IMR-90 (cell line): ENCODE measurements at regions not wholly inside any gene's neighbourhood (a gene's known extent, or its start where the extent isn't known, plus 50 kb on each side); places are given as distances from the start of the nearest gene placed in this dataset.

ENCODE experiments used
- BHLHE40 ChIP-seq: fragments of 150-350 bp; IDR thresholded peaks from 2 replicates; pipeline ENCODE4 v1.6.1; 2016; ENCODE audit warnings: mild to moderate bottlenecking, low read depth, low read length
- CTCF ChIP-seq: conservative IDR thresholded peaks from 2 replicates; pipeline ENCODE4 v1.5.1; 2012; ENCODE audit warnings: mild to moderate bottlenecking, low read depth, low read length, improper control_type of control experiment
- FOS ChIP-seq: fragments of 150-350 bp; IDR thresholded peaks from 2 replicates; pipeline ENCODE4 v1.6.1; 2016; ENCODE audit warnings: low read depth, low read length
- POLR2A ChIP-seq: IDR thresholded peaks from 2 replicates; pipeline ENCODE4 v1.6.1; 2012; ENCODE audit warnings: mild to moderate bottlenecking, low read depth, low read length
- RAD21 ChIP-seq: IDR thresholded peaks from 2 replicates; pipeline ENCODE4 v1.6.1; 2012; ENCODE audit warnings: low read length, improper control_type of control experiment
- RFX5 ChIP-seq: IDR thresholded peaks from 2 replicates; pipeline ENCODE4 v1.8.0; 2012; ENCODE audit warnings: low read depth, mild to moderate bottlenecking, low read length, moderate library complexity
- TF ChIP-seq, protein P1 (sequence below): fragments of 150-350 bp; IDR thresholded peaks from 2 replicates; pipeline ENCODE4 v1.6.1; 2016; ENCODE audit warnings: low read depth, mild to moderate bottlenecking, low read length, moderate library complexity, borderline replicate concordance

DNA sequence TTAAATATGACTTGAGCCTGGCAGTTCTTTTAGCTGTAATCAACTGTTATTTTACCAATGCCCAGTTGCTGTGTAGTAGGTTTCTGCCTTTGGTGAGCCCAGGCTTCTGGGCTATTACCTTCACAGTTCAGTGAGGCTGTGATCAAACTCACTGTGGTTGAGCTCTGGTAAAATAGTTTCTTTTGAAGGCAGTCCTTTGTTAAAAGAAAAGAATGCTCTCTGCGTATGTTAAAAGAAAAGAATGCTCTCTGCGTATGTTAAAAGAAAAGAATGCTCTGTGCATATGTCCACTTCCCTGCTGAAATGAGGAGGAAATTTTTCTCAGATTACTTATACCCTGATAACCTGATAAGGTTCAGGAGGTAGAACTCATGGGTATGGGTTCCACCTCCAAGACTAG is 244.3 kb downstream of the RNF144A start:
- TF ChIP-seq, protein P1, sequence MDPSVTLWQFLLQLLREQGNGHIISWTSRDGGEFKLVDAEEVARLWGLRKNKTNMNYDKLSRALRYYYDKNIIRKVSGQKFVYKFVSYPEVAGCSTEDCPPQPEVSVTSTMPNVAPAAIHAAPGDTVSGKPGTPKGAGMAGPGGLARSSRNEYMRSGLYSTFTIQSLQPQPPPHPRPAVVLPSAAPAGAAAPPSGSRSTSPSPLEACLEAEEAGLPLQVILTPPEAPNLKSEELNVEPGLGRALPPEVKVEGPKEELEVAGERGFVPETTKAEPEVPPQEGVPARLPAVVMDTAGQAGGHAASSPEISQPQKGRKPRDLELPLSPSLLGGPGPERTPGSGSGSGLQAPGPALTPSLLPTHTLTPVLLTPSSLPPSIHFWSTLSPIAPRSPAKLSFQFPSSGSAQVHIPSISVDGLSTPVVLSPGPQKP = no peak
- TF ChIP-seq BHLHE40 = no peak
- TF ChIP-seq RFX5 = no peak
- TF ChIP-seq POLR2A = no peak
- TF ChIP-seq CTCF = no peak
- no peak for TF ChIP-seq FOS
- TF ChIP-seq RAD21 = no peak
